BJ (cell line): ENCODE measurements at regions not wholly inside any gene's neighbourhood (a gene's known extent, or its start where the extent isn't known, plus 50 kb on each side); places are given as distances from the start of the nearest gene placed in this dataset.

Experiments used
- CTCF ChIA-PET: fragments of 350-600 bp; formaldehyde crosslinking; extraction: SDS; loops from one replicate; lab custom pipeline; 2021; ENCODE audit warnings: antibody characterized with exemption, inconsistent platforms; lab: Yijun Ruan, JAX
- POLR2A ChIA-PET: fragments of 300-600 bp; sonication (Branson Sonifier 250); formaldehyde crosslinking; extraction: SDS; loops from one replicate; lab custom pipeline; 2021; ENCODE audit warnings: antibody characterized with exemption; lab: Charles Lee
- DNase-seq: peaks from one replicate; pipeline ENCODE4 v3.0.0-alpha.2; 2011; ENCODE audit warnings: low read depth
- H3K27me3 ChIP-seq: 2 replicates; pipeline ENCODE4 v1.6.0; 2011; ENCODE audit warnings: low read length; ENCODE audit not compliant: control insufficient read depth, insufficient read depth
- H3K36me3 ChIP-seq: 2 replicates; pipeline ENCODE4 v1.5.1; 2011; ENCODE audit warnings: low read length; ENCODE audit not compliant: control insufficient read depth, insufficient read depth
- H3K4me3 ChIP-seq: 2 replicates; pipeline ENCODE4 v1.5.1; 2011; ENCODE audit warnings: low read depth, mild to moderate bottlenecking, control low read depth, low read length
- CTCF ChIP-seq: IDR thresholded peaks from 2 replicates; pipeline ENCODE4 v1.5.1; 2011; ENCODE audit warnings: low read depth, mild to moderate bottlenecking, control low read depth, inconsistent platforms, low read length, moderate library complexity; ENCODE audit not compliant: insufficient read depth

GRCh38 chr6:1047981-1048541, 263.8 kb upstream of the FOXQ1 start:
- H3K27me3 ChIP-seq = peaks cover 15% of the 10 kb centered on the region
- no peak for TF ChIP-seq CTCF
- no peak overlapping the region for H3K4me3 ChIP-seq
- H3K36me3 ChIP-seq = no peaks in the 10 kb centered on the region
- POLR2A ChIA-PET = no interaction called here
- DNase-seq = no peak
- CTCF ChIA-PET = no interaction called here

GRCh38 chr6:1045239-1045638, 266.7 kb upstream of the FOXQ1 start:
- no peak for TF ChIP-seq CTCF
- peaks cover 13% of the 10 kb centered on the region for H3K27me3 ChIP-seq
- no peaks in the 10 kb centered on the region for H3K36me3 ChIP-seq
- POLR2A ChIA-PET = no interaction called here
- no peak overlapping the region for H3K4me3 ChIP-seq
- CTCF ChIA-PET = no interaction called here
- no peak for DNase-seq

- CTCF ChIA-PET = no interaction called here
- H3K4me3 ChIP-seq = no peak overlapping the region
- no peak for DNase-seq
- no peaks in the 10 kb centered on the region for H3K36me3 ChIP-seq
- peaks cover 16% of the 10 kb centered on the region for H3K27me3 ChIP-seq
- POLR2A ChIA-PET = no interaction called here
- no peak for TF ChIP-seq CTCF
Measured at GRCh38 chr6:1044040-1044836, 267.7 kb upstream of the FOXQ1 start.

- no peak overlapping the region for H3K4me3 ChIP-seq
- CTCF ChIA-PET = no interaction called here
Measured at GRCh38 chr6:1043458-1043836, 268.5 kb upstream of the FOXQ1 start.

More at GRCh38 chr6:1043458-1043836, 268.5 kb upstream of the FOXQ1 start:
- Histone ChIP-seq H3K36me3 (no peaks in the 10 kb centered on the region), H3K27me3 (peaks cover 17% of the 10 kb centered on the region)
- POLR2A ChIA-PET = no interaction called here
- DNase-seq = peak; percentile 49
- no peak for TF ChIP-seq CTCF
